LHCN-M2 (cell line): ENCODE measurements at regions not wholly inside any gene's neighbourhood (a gene's known extent, or its start where the extent isn't known, plus 50 kb on each side); places are given as distances from the start of the nearest gene placed in this dataset.

Experiments used
- DNase-seq: peaks from one replicate; pipeline ENCODE4 v3.0.0-alpha.2; 2012; ENCODE audit warnings: low read depth

DNA sequence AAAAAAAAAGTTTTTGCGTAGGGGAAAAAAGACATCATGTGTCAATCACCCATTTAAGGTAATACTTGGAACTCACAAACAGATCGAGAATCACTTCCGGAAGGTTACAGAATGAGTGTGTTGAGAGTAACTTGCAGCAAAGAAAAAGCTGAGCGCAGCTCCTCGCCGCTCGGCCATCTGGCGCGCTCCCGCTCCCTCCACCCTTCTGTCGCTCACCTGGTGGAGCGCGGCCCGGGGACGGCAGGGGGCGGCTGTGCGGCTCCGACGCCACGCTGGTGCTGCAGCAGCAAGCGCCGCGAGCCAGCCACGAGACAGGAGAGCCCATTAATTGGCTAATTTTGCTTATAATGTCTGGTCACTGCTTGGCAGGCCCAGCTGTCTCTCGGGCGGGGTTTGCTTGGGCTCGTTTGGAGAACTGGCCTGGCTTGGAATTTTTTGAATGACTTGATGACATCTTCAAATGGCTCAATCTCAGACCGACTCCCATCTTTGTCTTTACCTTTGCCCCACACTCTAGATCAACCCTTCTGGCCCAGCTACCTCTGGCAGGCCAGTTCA lies 601.8 kb downstream of the CCDC171 start:
- DNase-seq = no peak

DNA sequence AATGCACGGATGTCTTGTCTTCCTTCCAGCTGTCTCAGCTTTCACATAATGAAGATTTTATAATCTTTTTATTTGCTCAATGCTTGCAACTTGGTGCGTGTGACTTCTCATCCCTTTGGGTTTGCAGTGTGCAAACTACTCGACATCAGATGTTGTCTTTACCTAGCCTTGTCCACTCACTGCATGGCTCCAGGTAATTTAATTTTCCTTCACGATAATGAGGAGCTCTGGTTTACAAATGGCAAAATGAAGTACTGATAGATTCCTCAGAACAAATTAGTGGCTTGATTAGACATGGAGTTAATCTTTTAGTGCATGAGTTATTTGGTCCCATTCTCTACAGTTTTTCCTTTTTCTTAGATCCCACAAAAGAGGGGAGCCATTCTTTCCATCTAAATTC lies 603.0 kb downstream of the CCDC171 start:
- no peak for DNase-seq

DNA sequence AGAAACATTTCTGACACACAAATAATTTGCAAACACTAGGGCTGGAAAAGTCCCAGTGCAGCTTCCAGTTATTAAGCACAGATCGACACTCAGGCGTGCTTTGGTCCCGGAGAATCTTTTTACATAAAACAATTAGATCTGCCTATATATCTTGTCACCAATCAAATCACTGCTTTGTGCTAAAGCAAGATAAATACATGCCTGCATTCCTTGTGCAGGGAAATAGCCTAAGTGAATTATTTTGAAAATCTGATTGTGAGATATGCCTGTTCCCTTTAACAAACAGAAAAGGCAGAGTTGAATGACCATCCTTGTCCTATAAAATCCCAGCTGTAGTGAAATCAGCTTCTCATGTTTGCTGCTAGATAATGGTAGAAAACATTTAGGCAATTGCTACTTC lies 604.4 kb downstream of the CCDC171 start:
- no peak for DNase-seq

DNA sequence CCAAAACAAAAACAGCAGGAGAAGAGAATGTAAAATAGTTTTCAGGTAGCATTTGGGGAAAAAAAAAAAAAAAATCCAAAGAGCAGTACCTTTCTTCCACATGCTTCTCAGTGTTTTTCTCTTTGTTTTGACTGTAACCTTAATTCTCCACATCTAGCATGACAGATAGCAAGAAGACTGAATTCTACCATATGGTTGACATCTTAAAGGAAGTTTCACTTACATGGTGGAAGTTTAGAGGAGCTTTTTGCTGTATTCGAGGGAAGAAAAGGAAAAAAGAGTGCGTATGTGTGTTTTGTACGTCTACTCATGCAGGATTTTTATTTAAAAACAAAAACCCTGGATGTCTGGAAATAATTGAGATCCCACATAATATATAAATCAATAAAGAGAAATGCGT lies 604.8 kb downstream of the CCDC171 start:
- DNase-seq = no peak

- DNase-seq = no peak
Observed at GRCh38 chr9:16158093-16158492, 605.2 kb downstream of the CCDC171 start.

GRCh38 chr9:16161483-16161882 lies 608.6 kb downstream of the CCDC171 start:
- DNase-seq = no peak

DNA sequence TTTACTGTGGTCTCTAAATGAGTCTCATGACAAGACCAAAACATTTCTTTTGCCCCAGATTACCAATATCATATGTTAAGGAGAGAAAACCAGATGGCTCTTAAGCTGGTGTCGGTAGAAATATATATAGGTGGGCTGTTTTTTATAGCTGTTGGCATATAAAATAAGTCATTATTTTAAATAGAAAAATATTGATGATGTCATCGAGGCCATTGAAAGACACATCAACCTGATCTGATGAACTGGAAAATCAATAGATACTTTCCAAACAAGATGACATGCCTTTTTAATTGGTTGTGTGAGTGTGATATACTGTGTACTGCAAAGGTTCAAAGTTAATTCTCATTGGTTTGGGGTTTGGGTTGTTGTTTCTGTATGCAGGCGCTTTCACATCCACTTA lies 617.3 kb downstream of the CCDC171 start:
- no peak for DNase-seq

- DNase-seq = no peak
Observed at GRCh38 chr9:16171911-16172310, 619.1 kb downstream of the CCDC171 start.

- no peak for DNase-seq
Observed at GRCh38 chr9:16172796-16173195, 620.0 kb downstream of the CCDC171 start.

- DNase-seq = no peak
Observed at GRCh38 chr9:16174915-16175314, 622.1 kb downstream of the CCDC171 start.

- DNase-seq = peak; percentile 23
Observed at GRCh38 chr9:16175461-16175860, 622.6 kb downstream of the CCDC171 start.

- no peak for DNase-seq
Observed at GRCh38 chr9:16178294-16178693, 625.5 kb downstream of the CCDC171 start.

DNA sequence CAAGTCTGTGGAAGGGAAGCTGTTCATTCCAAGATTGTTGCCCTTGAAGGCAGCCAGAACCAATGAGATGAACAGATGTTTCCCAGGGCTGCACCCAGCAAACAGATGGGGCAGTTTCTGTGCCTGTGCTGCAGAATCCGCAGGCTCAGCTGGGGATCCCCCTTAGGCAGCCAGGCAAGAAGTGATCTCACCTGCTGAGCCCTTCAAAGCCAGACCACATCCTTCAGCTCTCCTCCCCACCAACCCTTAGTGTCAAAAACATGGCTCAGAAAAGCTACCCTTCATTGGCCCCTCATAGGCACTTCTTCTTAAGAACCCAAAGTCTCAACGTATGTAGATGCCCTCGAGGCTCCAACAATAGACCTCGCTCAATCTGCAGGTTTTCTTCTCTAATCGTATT lies 626.7 kb downstream of the CCDC171 start:
- DNase-seq = no peak

DNA sequence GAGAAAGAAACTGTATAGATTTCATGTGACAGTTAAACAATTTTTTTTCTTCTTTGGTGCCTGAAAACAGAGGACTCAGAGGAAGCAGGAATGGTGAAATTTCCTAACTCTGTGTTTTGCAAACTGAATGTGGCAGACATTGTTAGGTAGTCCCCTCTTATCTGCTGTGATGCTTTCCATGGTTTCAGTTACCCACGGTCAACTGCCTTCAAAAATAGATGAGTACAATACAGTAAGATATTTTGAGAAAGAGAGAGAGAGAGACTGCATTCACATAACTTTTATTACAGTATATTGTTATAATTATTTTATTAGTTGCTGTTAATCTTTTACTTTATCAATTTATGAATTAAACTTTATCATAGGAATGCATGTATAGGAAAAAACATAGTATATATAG lies 627.2 kb downstream of the CCDC171 start:
- no peak for DNase-seq

- peak; percentile 47 for DNase-seq
Observed at GRCh38 chr9:16180546-16180945, 627.7 kb downstream of the CCDC171 start.

GRCh38 chr9:16181539-16181938 lies 628.7 kb downstream of the CCDC171 start:
- no peak for DNase-seq

GRCh38 chr9:16182784-16183183 lies 629.9 kb downstream of the CCDC171 start:
- no peak for DNase-seq

- peak; percentile 15 for DNase-seq
Observed at GRCh38 chr9:16184964-16185646, 632.3 kb downstream of the CCDC171 start.

GRCh38 chr9:16191191-16191590 lies 638.3 kb downstream of the CCDC171 start:
- DNase-seq = no peak

DNA sequence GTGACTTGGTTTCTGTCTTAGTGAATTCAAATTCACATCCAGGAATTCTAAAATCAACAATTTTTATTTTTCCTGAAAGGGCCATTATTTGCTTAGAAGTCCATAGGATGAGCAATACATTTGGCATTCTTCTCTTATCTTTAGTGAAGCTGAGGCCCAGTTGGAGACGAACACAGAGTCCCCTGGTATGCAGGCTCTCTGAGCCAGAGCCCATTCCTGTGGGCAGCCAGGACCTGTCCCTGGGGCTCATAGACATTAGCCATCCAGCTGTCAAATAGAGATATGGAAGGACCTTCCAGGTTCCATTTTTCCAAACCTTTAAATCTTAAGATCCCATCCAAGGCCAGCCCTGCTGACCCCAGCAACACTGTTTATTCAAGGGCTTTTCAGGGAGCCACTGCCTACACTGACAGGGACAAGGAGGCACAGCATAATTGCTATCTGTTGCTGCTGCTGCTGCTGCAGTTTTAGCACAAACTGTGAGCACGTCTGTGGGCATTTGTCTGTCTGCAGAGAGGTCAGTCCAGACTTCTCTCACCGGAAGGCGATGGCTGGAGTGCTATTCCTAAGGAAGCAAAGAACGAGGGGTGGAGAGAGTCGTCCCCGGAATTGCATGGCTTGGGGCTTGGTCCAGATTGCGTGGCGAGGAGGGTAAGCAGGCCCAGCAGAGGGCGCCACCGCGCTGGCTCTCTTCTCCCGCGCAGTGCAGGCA lies 639.0 kb downstream of the CCDC171 start:
- peak; percentile 88 for DNase-seq

DNA sequence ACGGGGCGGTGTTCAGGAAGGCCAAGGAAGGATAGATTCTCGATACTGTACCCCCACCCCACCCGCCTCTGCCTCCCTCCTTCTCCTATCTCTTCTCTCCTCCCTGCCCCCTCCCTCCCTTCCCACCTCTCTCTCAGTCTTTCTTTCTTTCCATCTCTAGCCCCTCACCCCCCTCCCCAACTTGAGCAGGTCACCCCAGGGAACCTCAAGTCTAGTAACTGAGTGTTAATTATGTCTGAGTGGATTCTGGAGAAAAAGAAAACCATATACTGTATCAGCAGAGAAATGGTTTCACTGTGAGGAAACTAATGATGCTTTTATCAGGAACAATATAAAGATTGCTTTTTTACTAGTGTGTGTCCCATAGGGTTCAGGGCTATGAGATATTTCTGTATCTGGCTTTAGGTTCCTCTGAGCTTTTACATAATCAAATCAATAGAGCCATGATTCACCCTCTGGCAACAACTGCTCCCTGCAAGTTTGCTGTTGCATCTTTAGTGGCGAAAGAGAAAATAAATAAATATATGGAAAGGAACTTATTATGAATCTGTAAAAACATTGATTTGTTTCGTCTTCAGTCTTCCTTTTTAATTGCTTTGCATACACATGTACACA lies 639.7 kb downstream of the CCDC171 start:
- peak; percentile 57 for DNase-seq

DNA sequence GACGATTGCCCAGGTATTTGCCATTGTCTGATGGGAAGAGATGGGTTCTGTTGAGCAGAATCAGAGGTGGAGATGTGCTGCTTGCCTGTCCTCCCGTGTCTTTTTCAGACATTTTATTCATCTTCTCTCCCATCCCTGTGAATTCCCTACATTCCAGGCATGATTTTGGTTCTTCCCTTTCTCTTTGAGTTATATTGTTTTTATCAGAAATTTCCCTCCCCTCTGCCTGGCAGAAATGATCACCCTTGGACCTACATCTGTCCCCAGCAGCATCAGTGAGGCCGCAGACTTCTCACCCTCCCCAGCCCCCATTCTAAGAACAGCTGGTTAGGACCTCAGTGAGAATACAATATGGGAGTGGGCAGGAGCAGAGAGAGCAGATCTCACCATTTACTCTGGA lies 640.2 kb downstream of the CCDC171 start:
- DNase-seq = no peak

GRCh38 chr9:16196206-16196605 lies 643.4 kb downstream of the CCDC171 start:
- DNase-seq = no peak
